C1 segment of cervical spinal cord (tissue), 14 donors: ENCODE measurements at regions not wholly inside any gene's neighbourhood (a gene's known extent, or its start where the extent isn't known, plus 50 kb on each side); places are given as distances from the start of the nearest gene placed in this dataset.
A peak's percentile ranks its signal among the peaks of the same experiment; 100 is the strongest.
"Not testable (repeated sequence)": the region's sequence is repeated elsewhere in the genome, so short reads cannot be mapped to it uniquely, and the experiment has no call there.

Experiments used
- DNase-seq, 14 donors: peaks; one replicate each; lab custom pipeline; 2025; lab: John Stamatoyannopoulos, UW

DNA sequence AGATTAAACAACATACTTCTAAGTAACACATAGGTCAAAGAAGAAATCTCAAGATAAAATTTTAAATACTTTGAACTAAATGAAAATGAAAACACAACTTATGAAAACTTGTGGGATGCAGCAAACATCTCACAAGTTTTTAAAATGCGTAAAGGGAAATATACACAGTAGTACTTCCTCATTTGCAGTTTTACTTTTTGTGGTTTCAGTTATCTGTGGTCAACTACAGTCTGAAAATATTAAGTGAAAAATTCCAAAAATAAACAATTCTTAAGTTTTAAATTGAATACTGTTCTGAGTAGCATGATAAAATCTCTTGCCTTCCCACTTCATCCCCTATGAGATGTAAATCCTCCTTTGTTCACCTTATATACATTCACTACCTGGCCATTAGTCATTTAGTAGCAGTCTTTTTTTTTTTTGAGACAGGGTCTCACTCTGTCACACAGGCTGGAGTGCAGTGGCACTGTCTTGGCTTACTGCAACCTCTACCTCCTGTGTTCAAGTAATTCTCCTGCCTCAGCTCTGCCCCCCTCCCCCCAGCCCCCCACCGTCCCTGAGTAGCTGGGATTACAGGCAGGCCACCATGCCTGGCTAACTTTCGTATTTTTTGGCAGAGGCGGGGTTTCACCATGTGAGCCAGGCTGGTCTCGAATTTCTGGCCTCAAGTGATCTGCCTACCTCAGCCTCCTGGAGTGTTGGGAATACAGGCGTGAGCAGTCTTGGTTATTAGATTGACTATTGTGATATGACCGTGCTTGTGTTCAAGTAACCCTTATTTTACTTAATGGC is 154.6 kb upstream of the AHI1 start:
- DNase-seq = no peak

DNA sequence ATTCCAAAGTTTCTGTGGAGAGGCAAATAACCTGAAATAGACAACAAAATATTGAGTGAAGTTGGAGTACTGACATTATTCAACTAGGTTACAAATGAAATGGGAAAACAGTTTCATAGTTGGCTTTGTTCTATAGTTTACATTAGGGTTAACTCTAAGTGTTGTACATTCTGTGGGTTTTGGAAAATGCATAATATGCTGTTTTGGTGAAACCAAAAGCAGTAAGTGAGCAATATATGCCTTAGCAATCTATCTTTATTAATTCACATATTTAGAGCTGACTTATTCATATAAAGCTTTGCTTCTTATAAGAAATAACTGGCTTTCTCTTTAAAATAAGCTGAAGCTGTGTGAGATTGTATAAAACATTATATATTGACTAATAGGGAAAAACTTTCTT is 157.5 kb upstream of the AHI1 start:
- DNase-seq = no peak

DNA sequence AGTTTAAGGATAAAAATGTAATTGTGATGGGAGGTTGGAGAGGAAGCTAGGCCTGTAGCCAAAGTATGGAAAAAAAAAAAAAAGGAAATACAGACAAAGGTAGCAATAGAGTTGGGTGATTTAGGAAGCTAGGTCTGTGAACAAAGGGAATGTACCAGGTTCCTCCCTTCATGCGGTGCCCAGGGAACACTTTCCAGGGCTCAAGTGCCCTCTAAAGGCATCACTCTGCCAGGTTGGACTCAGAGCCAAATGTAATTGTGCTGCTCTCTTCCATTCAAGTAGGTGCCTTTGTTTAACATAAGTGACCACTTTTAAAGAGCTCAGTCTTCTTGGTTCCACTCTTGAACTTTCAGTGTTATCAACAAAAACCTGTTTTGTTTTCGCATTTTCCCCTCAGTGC is 159.7 kb upstream of the AHI1 start:
- no peak for DNase-seq

DNA sequence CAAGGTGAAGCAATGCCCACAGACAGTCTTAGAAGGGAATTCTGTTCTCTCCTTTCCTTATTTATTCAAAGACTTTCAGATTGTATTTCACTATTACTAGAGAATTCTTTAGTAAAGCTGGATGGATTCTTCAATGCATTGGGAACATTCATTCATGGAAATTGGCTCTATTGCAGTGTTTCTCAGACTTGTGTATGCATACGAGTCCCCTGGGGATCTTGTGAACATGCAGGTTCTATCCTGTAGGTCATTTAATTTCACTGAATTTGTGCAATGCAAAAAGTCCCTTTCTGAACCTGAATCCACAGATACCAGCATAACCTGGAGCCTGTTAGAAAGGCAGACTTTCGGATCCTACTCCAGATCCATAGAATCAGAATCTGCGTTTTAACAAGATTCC is 160.9 kb upstream of the AHI1 start:
- DNase-seq = no peak

DNA sequence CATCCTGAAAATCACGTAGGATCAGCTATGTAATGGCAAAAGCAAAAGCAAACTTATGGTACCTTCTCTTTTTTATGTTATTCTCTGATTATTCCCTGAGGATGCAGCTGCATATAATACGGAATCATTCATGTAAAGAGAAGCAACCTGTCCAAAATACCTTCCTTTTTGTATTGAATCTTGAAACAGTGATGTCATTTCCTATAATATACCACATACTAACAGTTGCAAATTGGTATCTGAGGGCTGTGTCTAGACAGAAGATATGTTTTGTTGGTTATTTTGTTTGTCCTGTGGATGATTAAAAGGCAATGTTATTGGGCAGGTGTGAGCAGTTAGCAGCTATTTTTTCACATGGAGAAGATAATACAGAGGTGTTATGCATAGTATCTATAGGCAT is 161.4 kb upstream of the AHI1 start:
- DNase-seq = no peak

DNA sequence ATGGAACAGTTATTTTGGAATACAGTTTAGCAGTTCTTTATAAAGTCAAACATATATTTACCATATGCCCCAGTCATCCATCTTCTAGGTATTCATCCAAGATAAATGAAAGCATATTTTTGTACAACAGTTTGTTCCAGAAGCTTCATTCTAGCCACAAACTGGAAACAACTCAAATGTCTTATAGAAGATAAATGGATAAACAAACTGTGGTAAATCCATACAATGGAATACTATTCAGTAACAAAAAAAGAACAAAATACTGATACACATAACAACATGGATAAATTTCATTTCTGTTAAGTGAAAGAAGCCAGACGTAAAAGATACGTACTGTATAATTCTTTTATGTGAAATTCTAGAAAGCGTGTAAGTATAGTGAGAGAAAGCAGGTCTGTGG is 167.0 kb upstream of the AHI1 start:
- DNase-seq = no peak

DNA sequence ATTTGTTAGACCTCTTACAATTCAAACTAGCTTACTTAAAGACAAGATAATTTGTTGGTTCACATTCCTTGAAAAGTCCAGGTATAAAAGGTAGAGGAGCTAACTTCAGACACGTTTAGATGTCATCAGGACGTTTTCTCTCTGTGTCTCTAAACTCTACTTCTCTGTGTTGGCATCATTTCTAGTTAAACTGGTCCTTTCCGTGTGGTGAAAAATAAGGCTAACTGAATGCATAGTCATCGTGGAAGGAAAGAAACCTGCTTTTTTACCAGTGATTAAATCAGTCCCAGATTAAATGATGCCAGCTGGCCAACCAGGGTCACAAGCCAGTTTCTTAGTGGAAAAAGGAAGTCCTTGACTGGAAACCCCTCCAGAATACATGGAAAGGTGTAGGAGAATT is 168.4 kb upstream of the AHI1 start:
- DNase-seq = no peak

DNA sequence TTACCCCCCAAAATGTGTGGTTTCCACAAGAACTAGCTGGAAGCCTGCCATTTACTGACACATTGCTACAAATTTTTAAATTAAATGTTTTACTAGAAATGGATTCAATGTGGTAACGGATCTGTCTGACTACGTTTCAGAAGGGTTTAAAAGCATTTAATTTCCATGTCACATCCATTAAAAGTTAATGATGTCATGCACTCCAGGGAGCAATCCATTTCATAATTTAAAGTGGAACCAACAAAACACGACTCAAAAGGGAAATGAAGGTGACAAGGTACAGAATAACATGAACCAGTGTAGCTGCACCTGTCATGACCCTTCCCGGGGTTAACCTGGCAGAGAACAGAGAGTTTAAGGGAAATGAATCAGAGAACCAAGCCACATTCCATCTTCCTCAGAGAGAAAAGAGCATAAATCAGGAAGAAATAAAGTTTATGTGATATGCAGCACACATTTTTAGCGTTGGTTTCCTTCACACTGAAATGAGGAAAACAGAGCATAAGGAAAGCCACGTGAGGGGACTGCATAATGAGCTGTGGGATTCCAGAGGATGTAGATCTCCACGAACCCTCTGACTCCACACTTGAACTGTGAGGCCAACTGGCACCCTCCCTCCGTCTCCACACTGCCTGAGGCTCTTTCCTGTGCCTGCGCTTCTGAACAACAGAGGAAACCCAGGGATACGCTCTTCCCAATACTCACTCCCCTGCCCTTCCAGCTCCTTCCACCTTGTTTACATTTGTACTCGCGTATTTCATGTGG is 170.3 kb upstream of the AHI1 start:
- no peak for DNase-seq

DNA sequence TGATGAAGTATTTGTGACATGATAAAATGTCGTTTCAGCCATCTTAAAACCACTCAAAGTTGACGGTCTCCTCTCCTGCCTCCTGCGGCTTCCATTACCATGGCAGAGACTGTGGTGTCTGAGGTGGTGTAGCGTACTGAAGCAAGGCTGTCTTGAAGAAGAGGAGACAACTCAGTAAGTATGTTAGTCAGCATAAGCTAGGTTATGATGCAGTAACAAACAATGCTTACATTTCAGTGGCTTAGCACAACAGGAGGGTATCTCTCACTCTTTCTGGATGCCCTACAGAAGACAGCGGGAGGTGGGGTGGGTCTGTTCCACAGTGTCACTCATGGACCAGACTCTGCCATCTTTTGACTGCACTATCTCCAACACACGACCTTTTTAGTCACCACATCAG is 174.7 kb upstream of the AHI1 start:
- no peak for DNase-seq

DNA sequence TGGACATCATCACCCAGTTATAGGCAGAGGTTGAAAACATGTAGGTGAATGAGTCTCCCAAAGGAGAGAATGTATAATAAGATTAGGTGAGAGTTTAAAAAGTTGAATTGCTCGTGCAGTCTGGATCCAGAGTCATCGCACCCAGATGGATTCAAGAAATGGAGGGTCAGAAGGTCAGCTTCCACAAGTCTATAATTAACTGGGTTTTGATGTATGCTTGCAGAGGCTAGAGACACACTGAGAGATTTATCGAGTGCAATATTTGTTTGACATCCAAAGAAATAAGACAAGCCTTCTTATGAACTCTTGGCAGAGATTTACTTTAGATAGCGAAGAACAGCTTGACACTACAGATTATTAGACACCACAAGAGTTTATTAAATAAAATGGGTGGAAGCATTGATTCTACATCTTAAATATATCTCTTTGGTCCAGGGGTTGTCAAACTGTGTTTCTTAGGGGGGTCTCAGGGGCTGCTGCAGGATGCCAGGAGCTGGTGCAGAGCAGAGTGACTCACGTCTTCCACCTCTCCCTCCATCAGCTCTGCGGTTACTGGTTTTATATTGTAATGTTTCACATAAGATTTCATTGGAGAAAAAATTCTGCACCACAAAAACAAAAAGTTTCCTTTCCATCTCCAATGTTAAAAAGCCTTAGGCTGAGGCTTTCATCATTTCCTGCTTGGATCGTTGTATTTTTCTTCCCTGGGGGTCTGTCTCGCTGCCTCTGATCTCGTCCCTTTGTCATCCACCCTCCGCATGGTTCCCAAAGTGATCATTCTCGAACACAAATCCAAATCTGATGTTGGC is 176.2 kb upstream of the AHI1 start:
- DNase-seq = no peak

DNA sequence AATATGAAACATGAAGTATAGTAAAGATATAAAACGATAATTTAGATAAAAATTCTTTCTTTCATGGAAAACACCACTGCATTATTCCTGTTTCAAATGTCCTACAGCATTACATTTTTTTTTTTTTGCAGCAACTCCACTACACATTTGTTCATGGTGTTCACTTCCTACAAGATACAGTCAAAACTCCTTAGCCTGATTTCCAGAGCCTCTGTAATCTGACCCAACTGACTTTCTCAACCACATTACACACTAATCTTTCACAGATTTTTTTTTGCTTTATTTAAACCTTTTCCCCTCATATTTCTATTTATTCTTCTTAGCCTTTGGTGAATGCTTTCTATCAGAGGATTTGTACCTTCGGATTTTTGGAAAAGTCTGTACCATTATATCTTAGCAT is 176.5 kb upstream of the PDE7B start:
- DNase-seq = no peak

DNA sequence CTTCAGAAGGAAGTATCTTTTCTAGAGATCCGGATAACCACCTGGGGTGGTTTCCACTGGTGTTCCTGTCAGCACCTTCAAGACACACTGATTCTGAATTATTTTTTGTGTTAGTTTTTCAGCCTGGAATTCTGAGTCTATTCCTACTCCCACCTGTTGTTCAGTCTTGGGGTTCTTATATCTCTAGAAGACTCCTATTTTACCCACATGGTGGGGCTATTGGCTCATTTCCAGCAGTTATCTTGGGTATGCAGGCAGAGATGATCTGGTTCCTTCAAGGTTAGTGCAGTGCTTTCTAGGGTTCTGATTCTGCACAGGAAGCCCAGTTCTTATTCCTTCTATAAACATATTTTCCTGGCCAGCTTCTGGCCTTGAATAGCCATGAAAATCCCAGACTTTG is 175.6 kb upstream of the PDE7B start:
- DNase-seq = no peak

DNA sequence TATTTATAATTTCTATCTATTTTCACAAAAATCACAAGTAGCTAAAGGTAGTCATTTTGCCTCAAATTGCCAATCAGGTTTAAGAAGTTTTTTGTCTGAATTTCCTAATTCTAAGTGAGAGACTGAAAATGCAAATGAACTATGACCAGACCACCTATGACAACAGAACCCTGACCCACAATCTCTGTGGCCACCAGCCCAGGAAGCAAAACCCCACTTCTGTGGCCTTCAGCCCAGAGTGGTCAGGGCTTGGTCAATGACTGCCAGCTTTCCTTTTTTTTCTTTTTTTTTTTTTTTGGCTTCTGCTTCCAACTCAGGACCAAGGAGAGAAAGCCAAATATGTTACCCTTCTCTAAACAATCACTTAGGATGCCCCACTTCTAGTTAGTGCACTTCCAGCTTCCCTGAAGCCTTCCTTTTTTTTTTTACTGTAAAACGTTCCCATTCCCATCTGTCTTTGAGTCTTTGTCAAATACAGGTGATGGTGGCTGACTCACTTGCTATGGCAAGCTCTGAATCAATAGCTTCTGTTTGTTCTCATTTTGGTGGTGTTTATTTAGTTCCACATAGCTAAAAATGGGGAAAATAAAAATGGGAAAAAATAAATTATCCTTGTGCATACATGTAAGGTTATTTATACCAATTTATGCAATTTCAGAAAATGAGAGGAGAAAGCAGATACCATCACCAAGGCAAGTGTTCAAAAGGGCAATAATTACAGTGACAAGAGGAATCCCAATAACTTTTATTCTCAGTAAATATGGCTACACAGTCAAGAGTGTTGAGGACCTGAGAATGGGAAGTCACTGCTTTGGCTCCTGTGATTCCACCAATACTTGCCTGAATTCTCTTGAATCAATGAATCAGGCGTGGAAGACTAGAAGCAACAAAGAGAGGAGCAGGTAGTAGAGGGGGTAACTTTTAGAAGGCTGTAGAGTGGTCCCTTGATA is 170.3 kb upstream of the PDE7B start:
- DNase-seq = peak in 2 of 14 donors; percentile 4 to 17

DNA sequence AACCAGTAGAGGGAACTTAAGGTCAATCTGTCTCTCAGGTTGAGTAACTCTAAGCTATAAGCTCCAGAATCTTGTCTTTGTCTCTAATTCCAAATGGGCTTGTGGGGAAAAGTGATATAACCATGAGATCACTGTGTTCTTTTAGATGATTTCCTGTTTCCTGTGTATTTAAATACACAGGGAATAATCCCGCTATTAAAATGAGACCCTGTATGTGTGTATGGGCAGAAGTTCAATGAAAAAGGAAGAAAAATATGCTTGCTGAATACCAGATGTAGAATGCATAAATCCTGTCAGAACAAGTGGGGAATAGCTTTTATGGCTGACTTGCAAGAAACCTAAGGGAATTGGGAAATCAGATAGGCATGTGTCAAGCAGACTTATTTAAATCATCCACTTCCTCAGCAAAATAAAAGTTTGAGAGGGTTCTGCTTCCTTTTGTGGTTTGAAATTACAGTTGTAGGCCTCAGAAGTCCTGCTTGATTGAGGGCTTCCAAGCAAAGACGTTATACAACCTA is 164.7 kb upstream of the PDE7B start:
- no peak for DNase-seq

DNA sequence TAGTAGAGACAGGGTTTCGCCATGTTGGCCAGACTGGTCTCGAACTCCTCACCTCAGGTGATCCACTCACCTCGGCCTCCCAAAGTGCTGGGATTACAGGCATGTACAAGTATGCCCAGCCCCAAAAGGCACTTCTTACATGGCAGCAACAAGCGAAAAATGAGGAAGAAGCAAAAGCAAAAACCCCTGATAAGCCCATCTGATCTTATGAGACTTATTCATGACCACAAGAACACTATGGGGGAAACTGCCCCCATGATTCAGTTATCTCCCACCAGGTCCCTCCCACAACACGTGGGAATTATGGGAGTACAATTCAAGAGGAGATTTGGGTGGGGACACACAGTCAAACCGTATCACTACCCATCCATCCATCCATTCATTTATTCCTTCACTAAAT is 163.0 kb upstream of the PDE7B start:
- not testable (repeated sequence) for DNase-seq

DNA sequence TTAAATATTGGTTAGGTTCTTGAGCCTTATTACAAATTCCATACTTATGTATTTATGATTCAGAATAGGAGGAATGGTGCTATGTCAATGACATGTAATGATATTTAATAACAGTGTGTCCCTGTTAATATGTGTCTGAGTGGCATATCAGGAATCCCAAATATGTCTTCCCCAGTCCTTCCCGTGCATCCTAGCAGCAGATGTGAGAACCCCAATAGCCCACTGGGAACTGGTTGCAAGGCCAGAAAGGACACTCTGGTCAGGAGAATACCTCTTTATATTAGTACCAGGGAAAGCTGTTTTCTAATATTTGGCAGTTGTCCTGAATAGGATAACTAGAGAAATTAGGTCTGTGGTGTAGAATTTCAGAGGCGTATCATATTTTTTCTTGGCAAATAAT is 159.1 kb upstream of the PDE7B start:
- no peak for DNase-seq

DNA sequence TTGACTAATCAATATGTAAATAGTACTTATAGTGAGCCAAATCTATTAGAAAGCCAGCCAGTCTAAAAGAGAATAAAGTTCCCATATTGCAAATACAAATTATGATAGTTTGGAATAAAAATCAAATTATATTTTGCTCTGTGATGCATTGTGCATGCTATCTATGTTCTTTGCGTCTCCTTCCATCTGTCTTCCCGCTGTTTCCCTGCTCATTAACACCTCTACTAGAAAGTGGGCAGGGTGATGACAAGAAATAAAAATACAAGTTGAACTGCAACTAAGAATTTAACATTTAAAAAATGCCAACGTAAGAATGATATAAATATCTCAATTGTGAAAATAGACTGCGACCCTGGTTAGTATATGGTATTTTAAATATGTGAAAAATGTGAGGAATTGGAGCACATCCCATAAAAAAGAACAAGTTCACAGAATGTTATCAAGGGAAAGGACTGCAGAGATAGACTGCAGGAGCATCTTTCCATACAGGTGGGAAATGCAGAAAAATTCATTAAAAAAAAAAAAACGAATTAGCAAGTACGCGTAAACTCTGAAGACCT is 157.6 kb upstream of the PDE7B start:
- no peak for DNase-seq

DNA sequence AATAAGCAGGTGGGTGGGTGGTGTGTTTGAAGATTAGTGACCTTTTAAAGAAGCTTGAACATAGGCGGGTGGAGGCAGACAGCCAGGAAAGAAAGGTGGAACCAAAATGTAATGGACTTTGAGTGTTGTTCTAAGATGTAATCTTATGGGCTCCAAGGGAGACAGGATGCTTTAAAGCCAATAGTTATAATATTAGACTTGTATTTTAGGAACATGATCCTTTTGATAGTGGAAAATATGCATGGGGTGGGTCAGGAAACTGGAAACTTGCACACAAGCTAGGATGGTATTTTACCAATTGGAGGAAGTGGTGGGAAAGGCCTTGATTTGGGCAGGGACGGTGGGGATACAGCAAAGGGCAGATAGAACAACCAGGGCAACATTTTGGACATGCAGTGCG is 151.8 kb upstream of the PDE7B start:
- no peak for DNase-seq

DNA sequence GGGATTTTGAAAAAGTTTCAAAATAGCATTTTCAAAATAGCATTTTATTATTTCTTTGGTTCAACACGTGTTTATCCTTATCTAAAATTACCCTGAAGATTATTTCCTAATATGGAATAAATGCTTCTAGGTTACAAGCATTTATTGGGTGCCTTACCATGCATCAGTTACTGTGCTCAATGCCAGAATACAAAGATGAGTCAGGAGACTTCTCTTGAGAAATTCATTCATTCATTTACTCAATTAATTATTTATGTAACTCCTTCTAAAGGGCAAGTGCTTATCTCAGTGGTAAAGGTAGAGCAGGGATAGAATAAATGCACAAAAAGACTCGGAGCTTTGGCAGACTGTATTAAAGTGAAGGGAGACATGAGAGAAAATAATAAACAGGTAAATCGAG is 150.1 kb upstream of the PDE7B start:
- no peak for DNase-seq

DNA sequence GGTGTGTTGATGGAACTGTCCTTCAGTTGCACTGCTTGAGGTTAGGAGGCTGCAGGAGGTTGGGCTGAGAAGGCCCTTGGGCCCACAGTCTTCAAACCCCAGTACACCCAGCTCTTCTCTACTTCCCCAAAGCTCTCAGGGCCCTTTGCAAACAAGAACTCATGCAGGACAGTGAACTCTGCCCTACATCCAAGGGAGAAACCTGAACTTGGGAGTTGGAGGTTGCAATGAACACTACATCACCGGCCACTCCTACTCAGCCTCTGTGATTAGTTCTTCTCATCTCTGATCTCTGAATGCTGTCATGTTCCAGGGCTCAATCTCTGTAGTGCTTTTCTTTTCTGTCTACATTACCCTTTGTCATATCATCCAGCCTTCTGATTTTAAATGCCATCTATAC is 148.5 kb upstream of the PDE7B start:
- no peak for DNase-seq

DNA sequence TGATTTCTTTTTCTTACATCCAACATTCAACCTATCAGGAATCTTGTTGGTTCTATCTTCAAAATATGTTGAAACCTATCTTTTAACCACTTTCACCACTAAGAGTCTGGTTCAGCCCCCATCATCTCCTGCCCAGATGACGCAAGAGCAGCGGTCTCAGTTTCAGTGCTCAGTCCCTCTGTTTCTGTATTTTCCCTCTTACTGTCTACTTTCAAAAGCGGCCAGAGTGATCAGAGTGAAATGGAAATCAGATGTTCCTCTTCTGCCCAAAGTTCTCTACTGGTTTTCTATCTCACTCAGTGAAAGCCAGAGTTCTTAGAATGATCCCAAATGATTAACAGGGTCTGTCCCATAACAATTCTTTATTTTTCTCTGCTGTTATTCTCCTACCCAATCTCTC is 147.9 kb upstream of the PDE7B start:
- DNase-seq = no peak
